ENCODE measurements at regions not wholly inside any gene's neighbourhood (a gene's known extent, or its start where the extent isn't known, plus 50 kb on each side); places are given as distances from the start of the nearest gene placed in this dataset.

GRCh38 chr11:45518141-45518832, 147.1 kb downstream of the CHST1 start:
- no peak for DNase-seq (ENCODE audit: low read depth, low spot score)

- DNase-seq (ENCODE audit: low read depth, low spot score), result no peak
Measured at GRCh38 chr11:45517171-45517770, 148.2 kb downstream of the CHST1 start.

- DNase-seq (ENCODE audit: low read depth, low spot score), result no peak
Measured at GRCh38 chr11:45513821-45514340, 151.5 kb downstream of the CHST1 start.

GRCh38 chr11:45512471-45513148, 152.8 kb downstream of the CHST1 start:
- DNase-seq (ENCODE audit: low read depth, low spot score), result no peak

- DNase-seq (ENCODE audit: low read depth, low spot score), result no peak
Measured at GRCh38 chr11:45511566-45511965, 153.9 kb downstream of the CHST1 start.

GRCh38 chr11:45507916-45508315, 157.5 kb downstream of the CHST1 start:
- DNase-seq (ENCODE audit: low read depth, low spot score), result no peak

- no peak for DNase-seq (ENCODE audit: low read depth, low spot score)
Measured at GRCh38 chr11:45503311-45503710, 162.1 kb downstream of the CHST1 start.

- no peak for DNase-seq (ENCODE audit: low read depth, low spot score)
Measured at GRCh38 chr11:45502226-45502545, 163.2 kb downstream of the CHST1 start.

- no peak for DNase-seq (ENCODE audit: low read depth, low spot score)
Measured at GRCh38 chr11:45501392-45502225, 163.8 kb downstream of the CHST1 start.

GRCh38 chr11:45500451-45500850, 165.0 kb downstream of the CHST1 start:
- no peak for DNase-seq (ENCODE audit: low read depth, low spot score)

GRCh38 chr11:45494738-45495137, 170.7 kb downstream of the CHST1 start:
- no peak for DNase-seq (ENCODE audit: low read depth, low spot score)

GRCh38 chr11:45489281-45489905, 176.0 kb downstream of the CHST1 start:
- no peak for DNase-seq (ENCODE audit: low read depth, low spot score)

- no peak for DNase-seq (ENCODE audit: low read depth, low spot score)
Measured at GRCh38 chr11:45486461-45486860, 179.0 kb downstream of the CHST1 start.

GRCh38 chr11:45485070-45485707, 180.2 kb downstream of the CHST1 start:
- no peak for DNase-seq (ENCODE audit: low read depth, low spot score)

- DNase-seq (ENCODE audit: low read depth, low spot score), result no peak
Measured at GRCh38 chr11:45484326-45484883, 181.0 kb downstream of the CHST1 start.

GRCh38 chr11:45483416-45483815, 182.0 kb downstream of the CHST1 start:
- no peak for DNase-seq (ENCODE audit: low read depth, low spot score)

GRCh38 chr11:45482331-45482730, 183.1 kb downstream of the CHST1 start:
- no peak for DNase-seq (ENCODE audit: low read depth, low spot score)

- DNase-seq (ENCODE audit: low read depth, low spot score), result no peak
Measured at GRCh38 chr11:45481026-45481425, 184.4 kb downstream of the CHST1 start.

GRCh38 chr11:45477588-45477987, 187.8 kb downstream of the CHST1 start:
- no peak for DNase-seq (ENCODE audit: low read depth, low spot score)

- no peak for DNase-seq (ENCODE audit: low read depth, low spot score)
Measured at GRCh38 chr11:45476126-45476525, 189.3 kb downstream of the CHST1 start.

GRCh38 chr11:45475173-45475572, 189.0 kb upstream of the SYT13 start:
- no peak for DNase-seq (ENCODE audit: low read depth, low spot score)

All from smooth muscle cell of the brain vasculature (primary cell).